Progenitor cell of endocrine pancreas (in vitro differentiated cells): ENCODE measurements at regions not wholly inside any gene's neighbourhood (a gene's known extent, or its start where the extent isn't known, plus 50 kb on each side); places are given as distances from the start of the nearest gene placed in this dataset.

Source experiments
- DNase-seq: peaks from one replicate; pipeline ENCODE4 v3.0.0; 2021; ENCODE audit warnings: low spot score; ENCODE audit not compliant: unreplicated experiment
- H3K27ac Mint-ChIP-seq: 2 replicates; pipeline ENCODE4 v1.8.0; 2021; ENCODE audit warnings: mild to moderate bottlenecking, moderate library complexity, mixed read lengths
- H3K27me3 Mint-ChIP-seq: 2 replicates; pipeline ENCODE4 v1.8.0; 2021; ENCODE audit warnings: mixed read lengths
- H3K36me3 Mint-ChIP-seq: 2 replicates; pipeline ENCODE4 v1.8.0; 2022; ENCODE audit warnings: mixed read lengths; ENCODE audit not compliant: insufficient read depth
- H3K4me1 Mint-ChIP-seq: 2 replicates; pipeline ENCODE4 v1.8.0; 2021; ENCODE audit warnings: low read depth, mixed read lengths
- H3K4me3 Mint-ChIP-seq: 2 replicates; pipeline ENCODE4 v1.8.0; 2021; ENCODE audit warnings: low read depth, mild to moderate bottlenecking, moderate library complexity, mixed read lengths
- H3K9me3 Mint-ChIP-seq: 2 replicates; pipeline ENCODE4 v1.8.0; 2021; ENCODE audit warnings: low read depth, mixed read lengths
- CTCF ChIP-seq: fragments of 200-600 bp; sonication (generic); IDR thresholded peaks from one replicate; pipeline ENCODE4 v1.5.0; 2021; ENCODE audit warnings: antibody characterized with exemption, mild to moderate bottlenecking; ENCODE audit not compliant: unreplicated experiment

GRCh38 chr13:78443839-78444238, 159.5 kb downstream of the POU4F1 start:
- no peak overlapping the region for H3K27ac Mint-ChIP-seq
- H3K4me3 Mint-ChIP-seq = no peak overlapping the region
- H3K27me3 Mint-ChIP-seq = no peaks in the 10 kb centered on the region
- no peak for TF ChIP-seq CTCF
- no peaks in the 10 kb centered on the region for H3K4me1 Mint-ChIP-seq
- H3K9me3 Mint-ChIP-seq = no peaks in the 10 kb centered on the region
- no peaks in the 10 kb centered on the region for H3K36me3 Mint-ChIP-seq
- no peak for DNase-seq

GRCh38 chr13:78437781-78438180, 165.6 kb downstream of the POU4F1 start:
- H3K4me1 Mint-ChIP-seq = peaks cover 16% of the 10 kb centered on the region
- H3K36me3 Mint-ChIP-seq = no peaks in the 10 kb centered on the region
- H3K27ac Mint-ChIP-seq = no peak overlapping the region
- TF ChIP-seq CTCF = no peak
- no peaks in the 10 kb centered on the region for H3K27me3 Mint-ChIP-seq
- DNase-seq = no peak
- H3K9me3 Mint-ChIP-seq = peaks cover 4% of the 10 kb centered on the region
- H3K4me3 Mint-ChIP-seq = no peak overlapping the region

- H3K4me1 Mint-ChIP-seq = peaks cover 21% of the 10 kb centered on the region
- H3K27me3 Mint-ChIP-seq = no peaks in the 10 kb centered on the region
- H3K9me3 Mint-ChIP-seq = peaks cover 4% of the 10 kb centered on the region
- no peak for DNase-seq
- no peaks in the 10 kb centered on the region for H3K36me3 Mint-ChIP-seq
- H3K4me3 Mint-ChIP-seq = no peak overlapping the region
- H3K27ac Mint-ChIP-seq = no peak overlapping the region
- no peak for TF ChIP-seq CTCF
Measured at GRCh38 chr13:78436311-78436710, 167.0 kb downstream of the POU4F1 start.

GRCh38 chr13:78431328-78431727, 172.0 kb downstream of the POU4F1 start:
- no peaks in the 10 kb centered on the region for H3K27me3 Mint-ChIP-seq
- TF ChIP-seq CTCF = no peak
- H3K9me3 Mint-ChIP-seq = peaks cover 4% of the 10 kb centered on the region
- peak overlapping the region; percentile 75 for H3K27ac Mint-ChIP-seq
- no peak for DNase-seq
- no peak overlapping the region for H3K4me3 Mint-ChIP-seq
- peaks cover 34% of the 10 kb centered on the region for H3K4me1 Mint-ChIP-seq
- no peaks in the 10 kb centered on the region for H3K36me3 Mint-ChIP-seq

- Mint-ChIP-seq H3K4me3 (no peak overlapping the region), H3K27me3 (no peaks in the 10 kb centered on the region), H3K27ac (peak overlapping the region; percentile 75), H3K9me3 (peaks cover 4% of the 10 kb centered on the region), H3K4me1 (peaks cover 33% of the 10 kb centered on the region), H3K36me3 (no peaks in the 10 kb centered on the region)
- TF ChIP-seq CTCF = no peak
- DNase-seq = no peak
Measured at GRCh38 chr13:78430811-78431210, 172.5 kb downstream of the POU4F1 start.
